ENCODE measurements at regions not wholly inside any gene's neighbourhood (a gene's known extent, or its start where the extent isn't known, plus 50 kb on each side); places are given as distances from the start of the nearest gene placed in this dataset.
"Not testable (repeated sequence)": the region's sequence is repeated elsewhere in the genome, so short reads cannot be mapped to it uniquely, and the experiment has no call there.

DNA sequence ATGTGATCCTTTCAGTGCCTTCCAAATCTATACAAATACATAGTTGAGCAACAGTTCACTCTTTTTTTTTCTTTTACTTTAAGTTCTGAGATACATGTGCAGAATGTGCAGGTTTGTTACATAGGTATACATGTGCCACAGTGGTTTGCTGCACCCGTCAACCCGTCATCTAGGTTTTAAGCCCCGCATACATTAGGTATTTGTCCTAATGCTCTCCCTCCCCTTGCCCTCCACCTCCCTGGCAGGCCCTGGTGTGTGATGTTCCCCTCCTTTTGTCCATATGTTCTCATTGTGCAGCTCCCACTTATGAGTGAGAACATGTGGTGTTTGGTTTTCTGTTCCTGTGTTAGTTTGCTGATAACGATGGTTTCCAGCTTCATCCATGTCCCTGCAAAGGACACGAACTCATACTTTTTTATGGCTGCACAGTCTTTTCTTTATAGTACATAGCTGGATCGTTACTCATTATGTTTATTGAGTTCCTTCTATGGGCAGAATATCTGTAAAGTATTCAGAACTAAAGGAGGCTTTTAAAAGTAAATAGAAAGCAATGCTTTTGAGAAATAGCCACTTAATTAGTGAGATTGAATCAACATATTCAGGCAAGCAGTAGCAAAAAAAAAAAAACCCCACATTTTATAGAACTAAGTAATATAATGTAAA, 131.6 kb upstream of the POT1 start:
- TF ChIP-seq NBN (IDR thresholded peaks at IDR 0.05; ENCODE audit: low read depth), result not testable (repeated sequence)
- TF ChIP-seq, protein P1, sequence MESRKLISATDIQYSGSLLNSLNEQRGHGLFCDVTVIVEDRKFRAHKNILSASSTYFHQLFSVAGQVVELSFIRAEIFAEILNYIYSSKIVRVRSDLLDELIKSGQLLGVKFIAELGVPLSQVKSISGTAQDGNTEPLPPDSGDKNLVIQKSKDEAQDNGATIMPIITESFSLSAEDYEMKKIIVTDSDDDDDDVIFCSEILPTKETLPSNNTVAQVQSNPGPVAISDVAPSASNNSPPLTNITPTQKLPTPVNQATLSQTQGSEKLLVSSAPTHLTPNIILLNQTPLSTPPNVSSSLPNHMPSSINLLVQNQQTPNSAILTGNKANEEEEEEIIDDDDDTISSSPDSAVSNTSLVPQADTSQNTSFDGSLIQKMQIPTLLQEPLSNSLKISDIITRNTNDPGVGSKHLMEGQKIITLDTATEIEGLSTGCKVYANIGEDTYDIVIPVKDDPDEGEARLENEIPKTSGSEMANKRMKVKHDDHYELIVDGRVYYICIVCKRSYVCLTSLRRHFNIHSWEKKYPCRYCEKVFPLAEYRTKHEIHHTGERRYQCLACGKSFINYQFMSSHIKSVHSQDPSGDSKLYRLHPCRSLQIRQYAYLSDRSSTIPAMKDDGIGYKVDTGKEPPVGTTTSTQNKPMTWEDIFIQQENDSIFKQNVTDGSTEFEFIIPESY (CRISPR knock-in tag; IDR thresholded peaks at IDR 0.05), result not testable (repeated sequence)
